Thyroid gland (tissue), 4 donors: ENCODE measurements at regions not wholly inside any gene's neighbourhood (a gene's known extent, or its start where the extent isn't known, plus 50 kb on each side); places are given as distances from the start of the nearest gene placed in this dataset.

Source experiments
- DNase-seq, 2 donors: peaks; one replicate each; pipeline ENCODE4 v3.0.0-alpha.2; 2019
- H3K27ac ChIP-seq, 3 donors: fragments of 200-600 bp; sonication (generic); 1 replicate in 2 of 3; 2 replicates in 1 of 3; pipeline ENCODE4 v1.5.1; 2016 to 2019; ENCODE audit warnings: mild to moderate bottlenecking in 1 of 3, moderate library complexity in 1 of 3
- H3K27me3 ChIP-seq: fragments of 200-600 bp; sonication (generic); one replicate; pipeline ENCODE4 v1.5.1; 2019
- H3K36me3 ChIP-seq, 2 donors: fragments of 200-600 bp; sonication (generic); one replicate each; pipeline ENCODE4 v1.5.1; 2016 to 2019
- H3K4me1 ChIP-seq, 2 donors: fragments of 200-600 bp; sonication (generic); one replicate each; pipeline ENCODE4 v1.5.1; 2017 to 2019
- H3K4me3 ChIP-seq, 3 donors: fragments of 200-600 bp; sonication (generic); replicated peaks in 1 of 3; 1 replicate in 2 of 3; 2 replicates in 1 of 3; pipeline ENCODE4 v1.5.1; 2016; ENCODE audit warnings: mild to moderate bottlenecking in 1 of 3
- H3K9me3 ChIP-seq: fragments of 200-600 bp; sonication (generic); one replicate; pipeline ENCODE4 v1.5.1; 2017
- POLR2A ChIP-seq, 2 donors: fragments of 450-650 bp; IDR thresholded peaks; one replicate each; pipeline ENCODE4 v1.6.1; 2017; ENCODE audit warnings: antibody characterized with exemption in 2 of 2, mild to moderate bottlenecking in 2 of 2, moderate library complexity in 1 of 2
- WGBS, 2 donors: methylation state at CpG; one replicate each; pipeline ENCODE4 v1.1.5; 2017; 5-methylcytosine and 5-hydroxymethylcytosine counted together
- intact Hi-C: fragments of 100-400 bp; cut with DNase I; formaldehyde crosslinking; loops from one replicate; pipeline ENCODE4 v1.15.1; 2023
- TF ChIP-seq, protein P1 (sequence below), 6 experiments: fragments of 200-600 bp in 3 of 6; fragments of 450-650 bp in 3 of 6; sonication (generic) in 3 of 6; IDR thresholded peaks; one replicate each; pipeline ENCODE4 v1.5.1; 2016 to 2019; ENCODE audit warnings: antibody characterized with exemption in 6 of 6, mild to moderate bottlenecking in 2 of 6, inconsistent platforms in 1 of 6, moderate library complexity in 1 of 6

DNA sequence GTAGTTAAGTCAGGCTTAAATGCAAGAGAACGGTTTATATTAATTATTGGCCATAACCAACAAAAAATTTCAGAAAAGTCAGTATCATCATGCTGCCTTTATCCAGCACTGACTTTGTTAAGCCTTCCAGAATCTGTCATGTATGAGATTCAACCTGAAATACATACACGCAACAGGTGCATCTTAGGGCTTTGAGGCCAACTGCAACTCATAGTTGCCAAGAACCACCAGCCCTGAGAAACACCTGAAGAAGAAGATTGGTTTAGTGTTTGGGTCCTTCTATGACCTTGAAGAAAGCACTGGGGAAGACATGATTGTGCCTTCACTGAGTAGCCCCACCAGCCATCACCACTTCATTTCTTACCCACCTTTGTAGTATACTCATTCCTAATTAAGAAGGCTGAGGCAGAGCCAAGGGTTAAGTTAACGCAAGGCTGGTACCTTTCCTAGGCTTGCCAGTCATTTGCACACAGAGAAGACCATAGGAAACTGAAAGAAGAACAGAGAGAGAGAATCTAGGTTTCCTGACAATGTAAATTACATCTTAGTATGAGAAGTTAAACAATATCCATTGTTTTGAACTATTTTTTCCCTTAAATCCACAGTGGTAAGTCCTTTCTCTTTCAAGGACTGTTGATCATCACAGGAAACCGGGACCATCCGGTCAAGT is 200.1 kb upstream of the PRKCQ start:
- no peak for DNase-seq
- Histone ChIP-seq H3K4me3 (no peak overlapping the region), H3K36me3 (no peaks in the 10 kb centered on the region), H3K27me3 (no peaks in the 10 kb centered on the region), H3K9me3 (no peaks in the 10 kb centered on the region), H3K4me1 (no peaks in the 10 kb centered on the region), H3K27ac (no peak overlapping the region)
- intact Hi-C loops, result no loop called here
- no peak for TF ChIP-seq POLR2A (IDR thresholded peaks at IDR 0.05)
- TF ChIP-seq, protein P1, sequence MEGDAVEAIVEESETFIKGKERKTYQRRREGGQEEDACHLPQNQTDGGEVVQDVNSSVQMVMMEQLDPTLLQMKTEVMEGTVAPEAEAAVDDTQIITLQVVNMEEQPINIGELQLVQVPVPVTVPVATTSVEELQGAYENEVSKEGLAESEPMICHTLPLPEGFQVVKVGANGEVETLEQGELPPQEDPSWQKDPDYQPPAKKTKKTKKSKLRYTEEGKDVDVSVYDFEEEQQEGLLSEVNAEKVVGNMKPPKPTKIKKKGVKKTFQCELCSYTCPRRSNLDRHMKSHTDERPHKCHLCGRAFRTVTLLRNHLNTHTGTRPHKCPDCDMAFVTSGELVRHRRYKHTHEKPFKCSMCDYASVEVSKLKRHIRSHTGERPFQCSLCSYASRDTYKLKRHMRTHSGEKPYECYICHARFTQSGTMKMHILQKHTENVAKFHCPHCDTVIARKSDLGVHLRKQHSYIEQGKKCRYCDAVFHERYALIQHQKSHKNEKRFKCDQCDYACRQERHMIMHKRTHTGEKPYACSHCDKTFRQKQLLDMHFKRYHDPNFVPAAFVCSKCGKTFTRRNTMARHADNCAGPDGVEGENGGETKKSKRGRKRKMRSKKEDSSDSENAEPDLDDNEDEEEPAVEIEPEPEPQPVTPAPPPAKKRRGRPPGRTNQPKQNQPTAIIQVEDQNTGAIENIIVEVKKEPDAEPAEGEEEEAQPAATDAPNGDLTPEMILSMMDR (IDR thresholded peaks at IDR 0.05), result no peak
- 90 to 91% methylated on average over 5 of the region's 5 CpGs for WGBS, 2 donors

DNA sequence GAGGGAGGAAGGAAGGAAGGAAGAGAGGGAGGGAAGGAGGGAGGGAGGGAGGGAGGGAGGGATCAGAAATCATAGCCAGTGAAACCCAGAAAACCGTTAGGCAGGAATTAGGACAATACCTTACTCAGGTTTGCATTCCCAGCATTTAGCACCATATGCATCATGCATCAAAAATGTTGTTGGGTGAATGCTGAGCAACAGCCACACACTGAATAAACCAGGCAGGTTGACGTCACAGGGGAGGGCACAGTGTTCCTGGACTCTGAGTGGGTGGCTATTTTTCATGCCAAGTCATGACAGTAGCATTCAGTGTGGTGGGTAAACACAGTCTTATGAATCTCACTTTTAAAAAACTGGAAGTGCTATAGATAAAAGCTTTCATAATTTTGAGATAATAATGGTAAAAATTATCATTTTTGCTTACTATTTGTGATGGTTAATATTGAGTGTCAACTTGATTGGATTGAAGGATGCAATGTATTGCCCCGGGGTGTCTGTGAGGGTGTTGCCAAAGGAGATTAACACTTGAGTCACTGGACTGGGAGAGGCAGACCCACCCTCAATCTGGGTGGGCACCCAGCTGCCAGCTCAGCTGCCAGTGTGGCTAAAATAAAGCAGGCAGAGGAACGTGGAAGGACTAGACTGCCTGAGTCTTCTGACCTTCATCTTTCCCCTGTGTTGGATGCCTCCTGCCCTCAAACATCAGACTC is 199.1 kb upstream of the PRKCQ start:
- Histone ChIP-seq H3K4me3 (no peak overlapping the region), H3K27ac (no peak overlapping the region), H3K9me3 (no peaks in the 10 kb centered on the region), H3K4me1 (no peaks in the 10 kb centered on the region), H3K36me3 (no peaks in the 10 kb centered on the region), H3K27me3 (no peaks in the 10 kb centered on the region)
- 62 to 69% methylated on average over 4 of the region's 4 CpGs for WGBS, 2 donors
- no peak for TF ChIP-seq POLR2A (IDR thresholded peaks at IDR 0.05)
- TF ChIP-seq, protein P1 (IDR thresholded peaks at IDR 0.05), result no peak
- peak in 1 of 2 donors; percentile 3 for DNase-seq
- intact Hi-C loops, result no loop called here

DNA sequence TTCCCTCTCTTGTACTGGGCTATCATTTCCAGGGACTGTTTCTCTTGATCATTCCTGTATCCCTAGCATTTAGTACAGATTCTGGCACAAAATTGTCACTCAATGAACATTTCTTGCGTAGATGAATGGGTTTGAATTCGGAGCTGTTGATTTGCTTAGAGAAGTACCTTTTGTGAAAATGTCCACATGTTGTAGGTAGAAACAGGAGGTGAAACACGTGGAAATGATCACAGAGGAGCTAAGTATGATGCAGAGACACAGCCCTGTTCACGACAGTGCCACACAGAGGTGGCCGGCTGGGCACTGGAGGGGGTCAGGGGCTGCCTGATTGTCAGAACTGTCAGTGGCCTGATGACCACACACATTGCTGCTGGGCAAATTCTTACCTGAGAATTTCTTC is 196.1 kb upstream of the PRKCQ start:
- H3K27me3 ChIP-seq, result no peaks in the 10 kb centered on the region
- H3K4me1 ChIP-seq, result no peaks in the 10 kb centered on the region
- no peaks in the 10 kb centered on the region for H3K36me3 ChIP-seq
- intact Hi-C loops, result no loop called here
- 68 to 70% methylated on average over 5 of the region's 5 CpGs for WGBS, 2 donors
- TF ChIP-seq, protein P1 (IDR thresholded peaks at IDR 0.05), result no peak
- TF ChIP-seq POLR2A (IDR thresholded peaks at IDR 0.05), result no peak
- DNase-seq, result no peak
- no peak overlapping the region for H3K27ac ChIP-seq
- H3K9me3 ChIP-seq, result no peaks in the 10 kb centered on the region
- no peak overlapping the region for H3K4me3 ChIP-seq

DNA sequence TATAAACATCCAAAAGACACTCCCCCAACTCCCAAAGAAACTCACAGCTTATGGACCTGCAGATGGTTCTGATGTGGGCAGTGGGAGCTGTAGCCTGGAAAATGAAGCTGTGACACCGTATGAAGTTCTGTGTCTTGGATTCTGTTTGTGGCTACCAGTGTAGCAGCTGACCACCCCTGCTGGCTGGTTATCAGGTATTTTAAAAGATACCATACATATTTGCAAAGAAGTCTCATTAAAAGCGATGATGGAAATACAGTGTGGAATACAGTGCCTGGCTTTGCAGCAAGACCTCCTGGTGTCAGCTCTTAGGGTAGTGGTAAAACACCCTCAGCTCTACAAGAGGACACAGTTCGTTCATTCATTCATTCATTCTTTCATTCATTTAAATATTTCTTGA is 194.3 kb upstream of the PRKCQ start:
- intact Hi-C loops, result no loop called here
- DNase-seq, result no peak
- 69 to 78% methylated on average over 3 of the region's 3 CpGs for WGBS, 2 donors
- no peaks in the 10 kb centered on the region for H3K27me3 ChIP-seq
- H3K36me3 ChIP-seq, result no peaks in the 10 kb centered on the region
- no peaks in the 10 kb centered on the region for H3K4me1 ChIP-seq
- no peak overlapping the region for H3K4me3 ChIP-seq
- H3K9me3 ChIP-seq, result no peaks in the 10 kb centered on the region
- TF ChIP-seq, protein P1 (IDR thresholded peaks at IDR 0.05), result no peak
- no peak for TF ChIP-seq POLR2A (IDR thresholded peaks at IDR 0.05)
- no peak overlapping the region for H3K27ac ChIP-seq

DNA sequence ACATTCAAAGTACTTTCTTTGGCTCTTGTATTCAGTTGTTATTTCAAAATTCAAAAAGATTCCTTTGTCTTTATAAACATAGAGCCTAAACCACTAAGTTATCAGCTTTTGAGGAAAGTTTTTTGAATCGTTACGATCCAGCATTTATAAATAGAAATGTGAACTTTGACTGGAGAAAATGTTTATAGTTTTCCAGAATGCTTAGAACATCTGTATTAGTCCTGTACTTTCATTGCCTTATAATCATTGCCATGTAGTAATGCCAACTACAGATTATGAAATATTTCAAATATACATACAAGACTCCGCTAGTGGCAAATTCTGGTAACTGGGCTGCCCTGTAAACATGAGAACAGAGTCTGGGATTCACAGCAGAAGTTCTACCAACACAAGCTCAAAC is 191.3 kb upstream of the PRKCQ start:
- no peak overlapping the region for H3K27ac ChIP-seq
- intact Hi-C loops, result no loop called here
- 69 to 81% methylated on average over 3 of the region's 3 CpGs for WGBS, 2 donors

More for the DNA sequence above, 191.3 kb upstream of the PRKCQ start:
- no peaks in the 10 kb centered on the region for H3K27me3 ChIP-seq
- no peaks in the 10 kb centered on the region for H3K9me3 ChIP-seq
- no peak for TF ChIP-seq POLR2A (IDR thresholded peaks at IDR 0.05)
- TF ChIP-seq, protein P1 (IDR thresholded peaks at IDR 0.05), result no peak
- no peak for DNase-seq
- H3K4me3 ChIP-seq, result no peak overlapping the region
- H3K36me3 ChIP-seq, result no peaks in the 10 kb centered on the region
- H3K4me1 ChIP-seq, result no peaks in the 10 kb centered on the region
